Endothelial cell of umbilical vein (primary cell): ENCODE measurements at regions not wholly inside any gene's neighbourhood (a gene's known extent, or its start where the extent isn't known, plus 50 kb on each side); places are given as distances from the start of the nearest gene placed in this dataset.

Experiments
- BruUV-seq: library from RNA; stranded (reverse); fragments of 400-500 nt; replicated peaks from 2 replicates; lab custom pipeline; 2021; lab: Mats Ljungman, UMichigan
- CTCF ChIA-PET: fragments of 300-600, 350-600 bp; sonication (Branson Sonifier 250); formaldehyde crosslinking; loops from one replicate; lab custom pipeline; 2021; ENCODE audit warnings: antibody characterized with exemption, inconsistent platforms; lab: Charles Lee
- POLR2A ChIA-PET: fragments of 300-600, 350-600 bp; sonication (Branson Sonifier 250); formaldehyde crosslinking; loops from one replicate; lab custom pipeline; 2021; ENCODE audit warnings: antibody characterized with exemption, inconsistent platforms; lab: Charles Lee
- DNase-seq: peaks from one replicate; pipeline ENCODE4 v3.0.0-alpha.2; 2011; ENCODE audit warnings: low read depth, low spot score
- FAIRE-seq: peaks from 2 replicates; lab custom pipeline; 2011; peaks lifted over from hg19 to GRCh38; lab: Jason Lieb, UNC
- H2AFZ ChIP-seq: 2 replicates; pipeline ENCODE4 v1.6.0; 2012; ENCODE audit warnings: low read depth, low read length, control low read depth, inconsistent platforms
- H3K27ac ChIP-seq: 2 replicates; pipeline ENCODE4 v1.5.1; 2011; ENCODE audit warnings: low read depth, mild to moderate bottlenecking, control low read depth, low read length, moderate library complexity; ENCODE audit not compliant: insufficient read depth
- H3K27me3 ChIP-seq, 2 experiments: 2 replicates each; pipeline versions ENCODE4 v1.6.0 to v1.6.1; 2011; ENCODE audit warnings: low read length in 2 of 2, mixed read lengths in 1 of 2; ENCODE audit not compliant: control insufficient read depth in 2 of 2, insufficient read depth in 2 of 2
- H3K36me3 ChIP-seq, 2 experiments: 2 replicates in 1 of 2; 3 replicates in 1 of 2; pipeline ENCODE4 v1.5.1; 2011; ENCODE audit warnings: low read length in 2 of 2, mild to moderate bottlenecking in 1 of 2, moderate library complexity in 1 of 2; ENCODE audit not compliant: control insufficient read depth in 2 of 2, insufficient read depth in 2 of 2; ENCODE audit errors: extremely low read depth in 1 of 2
- H3K4me1 ChIP-seq: 3 replicates; pipeline ENCODE4 v1.5.1; 2011; ENCODE audit warnings: mild to moderate bottlenecking, low read length; ENCODE audit not compliant: control insufficient read depth, insufficient read depth; ENCODE audit errors: extremely low read depth
- H3K4me2 ChIP-seq: 2 replicates; pipeline ENCODE4 v1.6.1; 2011; ENCODE audit warnings: low read length, control low read depth, mixed read lengths; ENCODE audit not compliant: insufficient read depth
- H3K4me3 ChIP-seq, 3 experiments: fragments of 200-600 bp in 1 of 3; sonication (generic), shearing (Covaris generic) in 1 of 3; replicated peaks in 1 of 3; 2 replicates each; pipeline ENCODE4 v1.5.1; 2011 to 2016; ENCODE audit warnings: control low read depth in 3 of 3, low read length in 3 of 3, mild to moderate bottlenecking in 2 of 3, inconsistent platforms in 1 of 3, low read depth in 1 of 3, moderate library complexity in 1 of 3; ENCODE audit not compliant: insufficient read depth in 1 of 3
- H3K79me2 ChIP-seq: 2 replicates; pipeline ENCODE4 v1.6.0; 2012; ENCODE audit warnings: low read length, inconsistent platforms; ENCODE audit not compliant: control insufficient read depth, insufficient read depth
- H3K9ac ChIP-seq: replicated peaks from 2 replicates; pipeline ENCODE3; 2011; ENCODE audit warnings: low read length, control low read depth; ENCODE audit not compliant: insufficient read depth; ENCODE audit errors: extremely low read depth
- H3K9me1 ChIP-seq: replicated peaks from 3 replicates; pipeline ENCODE4 v1.6.0; 2011; ENCODE audit warnings: mild to moderate bottlenecking, low read length; ENCODE audit not compliant: control insufficient read depth, insufficient read depth; ENCODE audit errors: extremely low read depth
- H3K9me3 ChIP-seq: replicated peaks from 2 replicates; pipeline ENCODE4 v1.5.1; 2012; ENCODE audit warnings: low read length, inconsistent platforms; ENCODE audit not compliant: control insufficient read depth, insufficient read depth
- H4K20me1 ChIP-seq: replicated peaks from 2 replicates; pipeline ENCODE3; 2011; ENCODE audit warnings: mild to moderate bottlenecking, low read length; ENCODE audit not compliant: control insufficient read depth, insufficient read depth; ENCODE audit errors: extremely low read depth
- FOS ChIP-seq: IDR thresholded peaks from 2 replicates; pipeline ENCODE4 v1.6.1; 2011; ENCODE audit warnings: mild to moderate bottlenecking, low read length, moderate library complexity, borderline replicate concordance; ENCODE audit not compliant: insufficient read depth
- GATA2 ChIP-seq: IDR thresholded peaks from 2 replicates; pipeline ENCODE4 v1.7.0; 2011; ENCODE audit warnings: low read depth, mild to moderate bottlenecking, moderate library complexity, mixed read lengths, low read length; ENCODE audit not compliant: insufficient read length, insufficient read depth
- JUN ChIP-seq: IDR thresholded peaks from 2 replicates; pipeline ENCODE4 v1.6.1; 2011; ENCODE audit warnings: borderline replicate concordance, low read depth; ENCODE audit not compliant: insufficient read length, insufficient read depth
- MAX ChIP-seq: IDR thresholded peaks from 2 replicates; pipeline ENCODE4 v1.6.1; 2011; ENCODE audit not compliant: insufficient read depth, insufficient read length
- MYC ChIP-seq: IDR thresholded peaks from one replicate; pipeline ENCODE4 v1.6.1; 2011; ENCODE audit warnings: mild to moderate bottlenecking, low read depth, low read length
- POLR2A ChIP-seq: IDR thresholded peaks from 2 replicates; pipeline ENCODE4 v1.6.1; 2012; ENCODE audit warnings: low read depth, mild to moderate bottlenecking, control low read depth, low read length
- POLR2AphosphoS5 ChIP-seq: IDR thresholded peaks from 2 replicates; pipeline ENCODE4 v1.6.1; 2012; ENCODE audit warnings: low read depth, mild to moderate bottlenecking, control low read depth, low read length, moderate library complexity; ENCODE audit not compliant: insufficient read depth
- dilution Hi-C: fragments of 300-500 bp; cut with MboI; formaldehyde crosslinking; loops from one replicate; pipeline ENCODE4 v1.15.0; 2019; ENCODE audit warnings: low sequenced_read_pairs; ENCODE audit not compliant: extremely low pct_ligation_motif_present
- intact Hi-C: fragments of 100-400 bp; cut with micrococcal nuclease; formaldehyde crosslinking; loops from one replicate; pipeline ENCODE4 v1.10.0; 2022
- TF ChIP-seq, protein P1 (sequence below), 2 donors: IDR thresholded peaks; 1 replicate in 1 of 2; 2 replicates in 1 of 2; pipeline ENCODE4 v1.5.1; 2011; ENCODE audit warnings: low read length in 2 of 2, mild to moderate bottlenecking in 2 of 2, moderate library complexity in 2 of 2, control low read depth in 1 of 2, inconsistent platforms in 1 of 2, low read depth in 1 of 2; ENCODE audit not compliant: insufficient read depth in 1 of 2; ENCODE audit errors: extremely low read depth in 1 of 2

GRCh38 chr10:2223548-2224320 is 486.4 kb upstream of the ADARB2 start:
- H3K79me2 ChIP-seq = no peaks in the 10 kb centered on the region
- dilution Hi-C loops (no loop called here), intact Hi-C loops (no loop called here)
- BruUV-seq = no TSS peak
- H3K27me3 ChIP-seq = no peaks in the 10 kb centered on the region
- no peaks in the 10 kb centered on the region for H3K4me1 ChIP-seq
- ChIA-PET POLR2A (no interaction called here), CTCF (no interaction called here)
- H3K4me3 ChIP-seq = no peak overlapping the region
- no peak overlapping the region for H2AFZ ChIP-seq
- peaks cover 5% of the 10 kb centered on the region for H3K9me3 ChIP-seq
- no peaks in the 10 kb centered on the region for H3K36me3 ChIP-seq
- TF ChIP-seq JUN (no peak), MYC (no peak), POLR2AphosphoS5 (no peak), MAX (no peak), FOS (no peak), POLR2A (no peak), GATA2 (no peak)
- TF ChIP-seq, protein P1, sequence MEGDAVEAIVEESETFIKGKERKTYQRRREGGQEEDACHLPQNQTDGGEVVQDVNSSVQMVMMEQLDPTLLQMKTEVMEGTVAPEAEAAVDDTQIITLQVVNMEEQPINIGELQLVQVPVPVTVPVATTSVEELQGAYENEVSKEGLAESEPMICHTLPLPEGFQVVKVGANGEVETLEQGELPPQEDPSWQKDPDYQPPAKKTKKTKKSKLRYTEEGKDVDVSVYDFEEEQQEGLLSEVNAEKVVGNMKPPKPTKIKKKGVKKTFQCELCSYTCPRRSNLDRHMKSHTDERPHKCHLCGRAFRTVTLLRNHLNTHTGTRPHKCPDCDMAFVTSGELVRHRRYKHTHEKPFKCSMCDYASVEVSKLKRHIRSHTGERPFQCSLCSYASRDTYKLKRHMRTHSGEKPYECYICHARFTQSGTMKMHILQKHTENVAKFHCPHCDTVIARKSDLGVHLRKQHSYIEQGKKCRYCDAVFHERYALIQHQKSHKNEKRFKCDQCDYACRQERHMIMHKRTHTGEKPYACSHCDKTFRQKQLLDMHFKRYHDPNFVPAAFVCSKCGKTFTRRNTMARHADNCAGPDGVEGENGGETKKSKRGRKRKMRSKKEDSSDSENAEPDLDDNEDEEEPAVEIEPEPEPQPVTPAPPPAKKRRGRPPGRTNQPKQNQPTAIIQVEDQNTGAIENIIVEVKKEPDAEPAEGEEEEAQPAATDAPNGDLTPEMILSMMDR (IDR thresholded peaks at IDR 0.05; ENCODE audit: extremely low read depth in 1 of 2, insufficient read depth in 1 of 2, low read depth in 1 of 2, low read length in 2 of 2) = no peak
- no peak overlapping the region for H3K4me2 ChIP-seq
- no peak overlapping the region for H3K9ac ChIP-seq
- H4K20me1 ChIP-seq = no peaks in the 10 kb centered on the region
- H3K9me1 ChIP-seq = no peaks in the 10 kb centered on the region
- DNase-seq (no peak), FAIRE-seq (no peak)
- no peak overlapping the region for H3K27ac ChIP-seq
